IMR-90 (cell line): ENCODE measurements at regions not wholly inside any gene's neighbourhood (a gene's known extent, or its start where the extent isn't known, plus 50 kb on each side); places are given as distances from the start of the nearest gene placed in this dataset.

ENCODE experiments used
- ATAC-seq: fragments of 200-7000 bp; cut with Tn5 transposase; 2 replicates; pipeline ENCODE4 v1.9.1; 2020; ENCODE audit warnings: low read depth, mild to moderate bottlenecking, moderate library complexity
- BruUV-seq: library from RNA; stranded (reverse); fragments of 400-500 nt; replicated peaks from 2 replicates; lab custom pipeline; 2021; lab: Mats Ljungman, UMichigan
- CTCF ChIA-PET: fragments of 300-600 bp; formaldehyde crosslinking; extraction: SDS; loops from one replicate; lab custom pipeline; 2021; ENCODE audit warnings: antibody characterized with exemption; lab: Yijun Ruan, JAX
- POLR2A ChIA-PET: fragments of 300-600 bp; sonication (Branson Sonifier 250); formaldehyde crosslinking; loops from one replicate; lab custom pipeline; 2022; ENCODE audit warnings: antibody characterized with exemption; ENCODE audit not compliant: unreplicated experiment; lab: Charles Lee
- DNase-seq: peaks from one replicate; pipeline ENCODE4 v3.0.0; 2013
- H2AFZ ChIP-seq: replicated peaks from 2 replicates; pipeline ENCODE3; 2013; ENCODE audit warnings: low read length, mild to moderate bottlenecking; ENCODE audit not compliant: poor library complexity
- H2AK5ac ChIP-seq: 2 replicates; pipeline ENCODE4 v1.6.1; 2013; ENCODE audit warnings: low read depth, low read length, inconsistent platforms
- H2AK9ac ChIP-seq: replicated peaks from 2 replicates; pipeline ENCODE3; 2013; ENCODE audit warnings: mild to moderate bottlenecking, low read depth, low read length, moderate library complexity; ENCODE audit not compliant: poor library complexity
- H2BK120ac ChIP-seq: 2 replicates; pipeline ENCODE4 v1.6.1; 2013; ENCODE audit warnings: low read depth, low read length, inconsistent platforms
- H2BK15ac ChIP-seq: 3 replicates; pipeline ENCODE4 v1.6.1; 2013; ENCODE audit warnings: low read depth, low read length, inconsistent platforms
- H2BK20ac ChIP-seq: 2 replicates; pipeline ENCODE4 v1.6.1; 2013; ENCODE audit warnings: low read depth, mild to moderate bottlenecking, inconsistent platforms, low read length, moderate library complexity
- H2BK5ac ChIP-seq: 2 replicates; pipeline ENCODE4 v1.6.1; 2013; ENCODE audit warnings: mild to moderate bottlenecking, low read depth, low read length, inconsistent platforms; ENCODE audit not compliant: poor library complexity, severe bottlenecking
- H3K14ac ChIP-seq: replicated peaks from 2 replicates; pipeline ENCODE4 v1.6.1; 2013; ENCODE audit warnings: low read depth, low read length, inconsistent platforms
- H3K18ac ChIP-seq: 2 replicates; pipeline ENCODE4 v1.6.1; 2013; ENCODE audit warnings: low read depth, low read length, control low read depth
- H3K23ac ChIP-seq: 2 replicates; pipeline ENCODE4 v1.6.1; 2013; ENCODE audit warnings: low read depth, low read length, inconsistent platforms
- H3K27ac ChIP-seq: 2 replicates; pipeline ENCODE4 v1.5.1; 2013; ENCODE audit warnings: mild to moderate bottlenecking, control low read depth, low read length; ENCODE audit not compliant: insufficient read depth
- H3K27me3 ChIP-seq: 2 replicates; pipeline ENCODE4 v1.6.1; 2013; ENCODE audit warnings: low read length; ENCODE audit not compliant: control insufficient read depth, insufficient read depth
- H3K36me3 ChIP-seq: 2 replicates; pipeline ENCODE4 v1.6.1; 2013; ENCODE audit warnings: low read length, mixed read lengths; ENCODE audit not compliant: control insufficient read depth, insufficient read depth
- H3K4ac ChIP-seq: 2 replicates; pipeline ENCODE4 v1.6.1; 2013; ENCODE audit warnings: low read depth, low read length, inconsistent platforms
- H3K4me1 ChIP-seq: 2 replicates; pipeline ENCODE4 v1.6.1; 2013; ENCODE audit warnings: low read length, mixed read lengths; ENCODE audit not compliant: control insufficient read depth, insufficient read depth
- H3K4me2 ChIP-seq: 2 replicates; pipeline ENCODE4 v1.6.1; 2013; ENCODE audit warnings: low read depth, mild to moderate bottlenecking, control low read depth, low read length, moderate library complexity
- H3K4me3 ChIP-seq: 2 replicates; pipeline ENCODE4 v1.5.1; 2013; ENCODE audit warnings: low read depth, mild to moderate bottlenecking, control low read depth, low read length, moderate library complexity; ENCODE audit not compliant: insufficient read depth
- H3K56ac ChIP-seq: 2 replicates; pipeline ENCODE4 v1.6.1; 2013; ENCODE audit warnings: low read length, inconsistent platforms; ENCODE audit not compliant: insufficient read depth; ENCODE audit errors: extremely low read depth
- H3K79me1 ChIP-seq, 2 experiments: 2 replicates each; pipeline ENCODE4 v1.6.1; 2013; ENCODE audit warnings: low read length in 2 of 2, inconsistent platforms in 1 of 2, low read depth in 1 of 2
- H3K9ac ChIP-seq: 2 replicates; pipeline ENCODE4 v1.6.1; 2013; ENCODE audit warnings: low read depth, low read length, control low read depth
- H3K9me1 ChIP-seq: 2 replicates; pipeline ENCODE4 v1.6.1; 2013; ENCODE audit warnings: low read length, inconsistent platforms; ENCODE audit not compliant: insufficient read depth
- H3K9me3 ChIP-seq: 2 replicates; pipeline ENCODE4 v1.6.1; 2013; ENCODE audit warnings: low read length; ENCODE audit not compliant: control insufficient read depth, insufficient read depth
- H4K20me1 ChIP-seq: 2 replicates; pipeline ENCODE4 v1.6.1; 2013; ENCODE audit warnings: low read length, inconsistent platforms; ENCODE audit not compliant: insufficient read depth
- H4K5ac ChIP-seq: 2 replicates; pipeline ENCODE4 v1.6.1; 2013; ENCODE audit warnings: mild to moderate bottlenecking, low read depth, low read length, control low read depth
- H4K8ac ChIP-seq, 2 experiments: 2 replicates each; pipeline ENCODE4 v1.6.1; 2013; ENCODE audit warnings: low read depth in 2 of 2, low read length in 2 of 2, control low read depth in 1 of 2, inconsistent platforms in 1 of 2
- H4K91ac ChIP-seq: 2 replicates; pipeline ENCODE4 v1.6.1; 2013; ENCODE audit warnings: low read depth, low read length, inconsistent platforms; ENCODE audit not compliant: insufficient read depth
- CEBPB ChIP-seq: IDR thresholded peaks from 2 replicates; pipeline ENCODE4 v1.6.1; 2012; ENCODE audit warnings: low read depth, low read length, improper control_type of control experiment
- MAFK ChIP-seq: IDR thresholded peaks from 2 replicates; pipeline ENCODE4 v1.6.1; 2012; ENCODE audit warnings: low read depth, low read length, improper control_type of control experiment
- WGBS, 2 experiments: methylation state at CpG; one replicate each; pipeline versions ENCODE4 v1.1.5 to v1.1.7; 2013; ENCODE audit warnings: missing lambda C conversion rate in 2 of 2; ENCODE audit not compliant: insufficient read length in 1 of 2; ENCODE audit errors: extremely low coverage in 2 of 2; 5-methylcytosine and 5-hydroxymethylcytosine counted together
- dilution Hi-C: fragments of 300-500 bp; cut with HindIII; formaldehyde crosslinking; loops from one replicate; pipeline ENCODE4 v1.14.3; 2018; ENCODE audit warnings: low sequenced_read_pairs; ENCODE audit not compliant: unreplicated experiment
- in situ Hi-C: fragments of 300-500 bp; cut with MboI; formaldehyde crosslinking; loops from 3 replicates; pipeline ENCODE4 v1.14.3; 2019; ENCODE audit warnings: low sequenced_read_pairs, inconsistent platforms, mixed read lengths
- intact Hi-C: fragments of 100-400 bp; cut with micrococcal nuclease; formaldehyde crosslinking; loops from 2 replicates; pipeline ENCODE4 v1.10.0; 2022

DNA sequence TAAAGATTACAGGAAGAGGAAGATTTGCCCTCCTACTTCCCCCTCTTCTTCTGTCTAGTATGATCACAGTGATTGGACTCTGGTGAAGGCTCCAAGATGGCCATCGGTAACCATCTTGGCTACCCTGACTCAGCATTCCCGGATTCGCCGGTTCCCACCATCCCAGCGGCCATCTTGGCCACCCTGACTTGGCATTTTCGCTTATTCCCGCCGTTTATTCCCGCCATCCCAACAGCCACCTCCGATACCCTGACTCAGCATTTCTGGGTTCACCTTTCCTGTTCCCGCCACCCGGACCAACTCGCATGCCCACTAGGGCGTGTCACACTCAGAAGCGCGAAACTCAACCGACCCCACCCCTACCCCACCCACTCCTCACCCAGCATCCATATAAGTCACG lies 95.4 kb upstream of the GRIN2A start:
- Histone ChIP-seq H2BK20ac (no peak overlapping the region), H3K36me3 (no peaks in the 10 kb centered on the region), H3K56ac (no peak overlapping the region), H2AFZ (no peak overlapping the region), H3K79me1 (no peaks in the 10 kb centered on the region), H3K9ac (no peak overlapping the region), H4K5ac (no peak overlapping the region), H3K9me1 (no peaks in the 10 kb centered on the region), H4K8ac (no peak overlapping the region), H2BK15ac (no peak overlapping the region), H2AK5ac (no peak overlapping the region), H4K91ac (no peak overlapping the region), H2BK5ac (no peak overlapping the region), H2BK120ac (no peak overlapping the region), H3K27ac (no peak overlapping the region), H3K9me3 (peaks cover 11% of the 10 kb centered on the region), H4K20me1 (no peaks in the 10 kb centered on the region), H3K4me3 (no peak overlapping the region), H3K4me2 (no peak overlapping the region), H3K4me1 (no peaks in the 10 kb centered on the region), H3K18ac (no peak overlapping the region), H3K27me3 (no peaks in the 10 kb centered on the region), H2AK9ac (no peak overlapping the region), H3K23ac (no peak overlapping the region), H3K14ac (no peak overlapping the region), H3K4ac (no peak overlapping the region)
- no peak for DNase-seq
- CTCF ChIA-PET: interaction anchor here (0.7 kb wide), 1 partner anchor 144 kb away, joined by 3 read pairs; no protein-coding TSS in a partner anchor
- in situ Hi-C loops: no loop called here
- TF ChIP-seq MAFK (peak; percentile 73), CEBPB (no peak)
- POLR2A ChIA-PET: no interaction called here
- dilution Hi-C loops: no loop called here
- intact Hi-C loops: no loop called here
- WGBS, 2 experiments: 69% methylated on average over 16 of the region's 18 CpGs; no CpG with 5 or more reads in 1 of the 2 experiments
- no TSS peak for BruUV-seq
- no peak for ATAC-seq
